Astrocyte (in vitro differentiated cells and primary cell): ENCODE measurements at regions not wholly inside any gene's neighbourhood (a gene's known extent, or its start where the extent isn't known, plus 50 kb on each side); places are given as distances from the start of the nearest gene placed in this dataset.

Experiments
- DNase-seq: peaks from one replicate; pipeline ENCODE4 v3.0.0-alpha.2; 2010; ENCODE audit warnings: low read depth
- FAIRE-seq: peaks from 2 replicates; lab custom pipeline; 2011; peaks lifted over from hg19 to GRCh38; lab: Jason Lieb, UNC
- H2AFZ ChIP-seq: 2 replicates; pipeline ENCODE4 v1.6.0; 2012; ENCODE audit warnings: low read depth, low read length, inconsistent platforms
- H3K27ac ChIP-seq: 2 replicates; pipeline ENCODE4 v1.5.1; 2011; ENCODE audit warnings: low read depth, low read length, inconsistent platforms
- H3K27me3 ChIP-seq: 2 replicates; pipeline ENCODE4 v1.6.0; 2011; ENCODE audit warnings: low read length, inconsistent platforms; ENCODE audit not compliant: insufficient read depth
- H3K36me3 ChIP-seq: 2 replicates; pipeline ENCODE4 v1.5.1; 2011; ENCODE audit warnings: low read length, inconsistent platforms; ENCODE audit not compliant: insufficient read depth
- H3K4me1 ChIP-seq: 2 replicates; pipeline ENCODE4 v1.5.1; 2011; ENCODE audit warnings: low read length, inconsistent platforms; ENCODE audit not compliant: insufficient read depth
- H3K4me2 ChIP-seq: 2 replicates; pipeline ENCODE4 v1.6.0; 2012; ENCODE audit warnings: low read length, inconsistent platforms
- H3K4me3 ChIP-seq: 2 replicates; pipeline ENCODE4 v1.5.1; 2011; ENCODE audit warnings: low read depth, mild to moderate bottlenecking, low read length, inconsistent platforms; ENCODE audit not compliant: insufficient read depth
- H3K79me2 ChIP-seq: 2 replicates; pipeline ENCODE4 v1.6.0; 2012; ENCODE audit warnings: mild to moderate bottlenecking, low read length, inconsistent platforms; ENCODE audit not compliant: insufficient read depth
- H3K9ac ChIP-seq: 2 replicates; pipeline ENCODE4 v1.6.0; 2012; ENCODE audit warnings: mild to moderate bottlenecking, low read length, inconsistent platforms
- H3K9me3 ChIP-seq: 2 replicates; pipeline ENCODE4 v1.5.1; 2012; ENCODE audit warnings: low read depth, mild to moderate bottlenecking, low read length, inconsistent platforms; ENCODE audit not compliant: insufficient read depth
- H4K20me1 ChIP-seq: 2 replicates; pipeline ENCODE4 v1.6.0; 2012; ENCODE audit warnings: low read length, inconsistent platforms; ENCODE audit not compliant: insufficient read depth
- H3K27ac Mint-ChIP-seq: one replicate; pipeline ENCODE4 v1.8.0; 2021; ENCODE audit warnings: mild to moderate bottlenecking, mixed read lengths; ENCODE audit not compliant: unreplicated experiment
- H3K27me3 Mint-ChIP-seq: one replicate; pipeline ENCODE4 v1.8.0; 2021; ENCODE audit warnings: low read depth, mixed read lengths; ENCODE audit not compliant: unreplicated experiment
- H3K36me3 Mint-ChIP-seq: one replicate; pipeline ENCODE4 v1.8.0; 2021; ENCODE audit warnings: low read depth, mixed read lengths; ENCODE audit not compliant: unreplicated experiment
- H3K4me1 Mint-ChIP-seq: one replicate; pipeline ENCODE4 v1.8.0; 2021; ENCODE audit warnings: low read depth, mixed read lengths; ENCODE audit not compliant: unreplicated experiment
- H3K4me3 Mint-ChIP-seq: one replicate; pipeline ENCODE4 v1.8.0; 2021; ENCODE audit warnings: mild to moderate bottlenecking, moderate library complexity, mixed read lengths; ENCODE audit not compliant: unreplicated experiment
- H3K9me3 Mint-ChIP-seq: one replicate; pipeline ENCODE4 v1.8.0; 2021; ENCODE audit warnings: mild to moderate bottlenecking, mixed read lengths; ENCODE audit not compliant: unreplicated experiment
- EZH2 ChIP-seq: IDR thresholded peaks from 2 replicates; pipeline ENCODE4 v1.6.1; 2012; ENCODE audit warnings: mild to moderate bottlenecking, low read length, inconsistent platforms; ENCODE audit not compliant: insufficient read depth
- TF ChIP-seq, protein P1 (sequence below): IDR thresholded peaks from 2 replicates; pipeline ENCODE4 v1.5.1; 2011; ENCODE audit warnings: low read depth, mild to moderate bottlenecking, inconsistent platforms, low read length, moderate library complexity; ENCODE audit not compliant: insufficient read depth

DNA sequence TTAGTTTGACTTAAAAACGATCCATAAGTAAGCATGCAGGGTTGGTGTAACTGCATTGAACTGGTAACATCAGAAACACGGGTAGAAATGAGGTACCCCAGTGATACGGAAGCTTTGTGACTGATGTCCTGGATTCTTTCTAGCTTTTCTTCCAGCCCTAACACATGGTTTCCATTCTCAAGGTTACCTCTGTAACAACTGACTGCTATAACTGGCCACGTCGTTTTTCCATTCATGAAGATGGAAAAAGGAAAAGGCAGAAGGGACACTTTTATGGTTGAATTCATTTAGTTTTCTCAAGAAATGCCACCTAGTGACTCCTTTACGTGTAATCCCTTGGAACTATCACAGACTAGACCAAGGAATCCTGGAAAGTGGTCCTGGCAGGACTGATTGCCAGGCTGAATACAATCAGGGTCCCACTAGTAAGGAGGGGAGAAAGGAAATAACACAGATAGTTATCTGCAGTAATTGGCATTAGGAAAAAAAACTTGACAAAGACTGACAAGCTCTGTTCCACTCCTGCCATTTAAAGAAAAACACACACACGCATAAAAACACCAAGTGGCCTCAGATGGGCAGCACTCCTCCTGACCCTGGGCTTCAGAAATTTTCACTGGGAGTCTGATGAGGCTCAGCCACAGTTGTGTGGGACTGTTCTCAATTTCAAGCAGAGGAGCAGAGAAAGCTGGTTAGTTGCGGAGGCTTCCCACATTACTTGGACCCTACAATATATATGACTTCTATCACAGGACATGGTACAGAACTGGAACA is 77.5 kb upstream of the ZNF169 start:
- Histone ChIP-seq H3K36me3 (peaks cover 20% of the 10 kb centered on the region), H3K4me3 (no peak overlapping the region), H3K9me3 (no peaks in the 10 kb centered on the region), H4K20me1 (peaks cover 66% of the 10 kb centered on the region), H3K4me2 (no peak overlapping the region), H3K9ac (no peak overlapping the region), H2AFZ (no peak overlapping the region), H3K79me2 (peaks cover 54% of the 10 kb centered on the region), H3K27ac (no peak overlapping the region), H3K4me1 (peaks cover 2% of the 10 kb centered on the region), H3K27me3 (no peaks in the 10 kb centered on the region)
- no peak overlapping the region for H3K4me3 Mint-ChIP-seq
- DNase-seq (no peak), FAIRE-seq (no peak)
- peaks cover 4% of the 10 kb centered on the region for H3K4me1 Mint-ChIP-seq
- H3K27ac Mint-ChIP-seq: no peak overlapping the region
- no peaks in the 10 kb centered on the region for H3K9me3 Mint-ChIP-seq
- TF ChIP-seq EZH2: no peak
- TF ChIP-seq, protein P1, sequence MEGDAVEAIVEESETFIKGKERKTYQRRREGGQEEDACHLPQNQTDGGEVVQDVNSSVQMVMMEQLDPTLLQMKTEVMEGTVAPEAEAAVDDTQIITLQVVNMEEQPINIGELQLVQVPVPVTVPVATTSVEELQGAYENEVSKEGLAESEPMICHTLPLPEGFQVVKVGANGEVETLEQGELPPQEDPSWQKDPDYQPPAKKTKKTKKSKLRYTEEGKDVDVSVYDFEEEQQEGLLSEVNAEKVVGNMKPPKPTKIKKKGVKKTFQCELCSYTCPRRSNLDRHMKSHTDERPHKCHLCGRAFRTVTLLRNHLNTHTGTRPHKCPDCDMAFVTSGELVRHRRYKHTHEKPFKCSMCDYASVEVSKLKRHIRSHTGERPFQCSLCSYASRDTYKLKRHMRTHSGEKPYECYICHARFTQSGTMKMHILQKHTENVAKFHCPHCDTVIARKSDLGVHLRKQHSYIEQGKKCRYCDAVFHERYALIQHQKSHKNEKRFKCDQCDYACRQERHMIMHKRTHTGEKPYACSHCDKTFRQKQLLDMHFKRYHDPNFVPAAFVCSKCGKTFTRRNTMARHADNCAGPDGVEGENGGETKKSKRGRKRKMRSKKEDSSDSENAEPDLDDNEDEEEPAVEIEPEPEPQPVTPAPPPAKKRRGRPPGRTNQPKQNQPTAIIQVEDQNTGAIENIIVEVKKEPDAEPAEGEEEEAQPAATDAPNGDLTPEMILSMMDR: no peak
- peaks cover 13% of the 10 kb centered on the region for H3K36me3 Mint-ChIP-seq
- H3K27me3 Mint-ChIP-seq: no peaks in the 10 kb centered on the region

DNA sequence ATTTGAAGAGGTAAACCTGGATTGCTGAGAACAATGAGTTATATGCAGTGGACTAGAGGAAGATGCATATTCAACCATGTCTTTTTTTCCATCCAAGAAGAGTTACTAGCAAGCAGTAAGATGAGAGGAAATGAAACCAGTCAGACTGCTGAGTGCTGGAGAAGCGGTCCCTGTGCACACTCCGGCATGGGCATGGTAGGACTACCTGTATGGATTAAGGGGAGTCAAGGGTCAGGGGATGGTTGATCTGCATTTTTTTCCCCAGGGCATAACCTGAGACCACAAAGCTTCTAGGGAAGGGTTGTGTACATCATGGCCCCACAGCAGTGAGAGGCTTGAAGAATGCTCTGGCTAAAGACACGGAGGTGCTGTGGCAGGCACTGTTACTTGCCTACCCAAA is 76.6 kb upstream of the ZNF169 start:
- H3K4me3 ChIP-seq: no peak overlapping the region
- no peaks in the 10 kb centered on the region for H3K9me3 Mint-ChIP-seq
- H3K27me3 Mint-ChIP-seq: no peaks in the 10 kb centered on the region
- H3K4me3 Mint-ChIP-seq: no peak overlapping the region
- no peak overlapping the region for H2AFZ ChIP-seq
- peaks cover 18% of the 10 kb centered on the region for H3K36me3 Mint-ChIP-seq
- H3K4me1 ChIP-seq: no peaks in the 10 kb centered on the region
- peaks cover 11% of the 10 kb centered on the region for H3K36me3 ChIP-seq
- H3K9me3 ChIP-seq: no peaks in the 10 kb centered on the region
- FAIRE-seq (no peak), DNase-seq (no peak)
- no peak overlapping the region for H3K27ac ChIP-seq
- no peak overlapping the region for H3K4me2 ChIP-seq
- peaks cover 1% of the 10 kb centered on the region for H3K4me1 Mint-ChIP-seq
- no peak overlapping the region for H3K27ac Mint-ChIP-seq
- no peaks in the 10 kb centered on the region for H3K27me3 ChIP-seq
- TF ChIP-seq, protein P1: no peak
- no peak for TF ChIP-seq EZH2
- peaks cover 45% of the 10 kb centered on the region for H3K79me2 ChIP-seq
- peaks cover 57% of the 10 kb centered on the region for H4K20me1 ChIP-seq
- no peak overlapping the region for H3K9ac ChIP-seq
